ENCODE measurements at regions not wholly inside any gene's neighbourhood (a gene's known extent, or its start where the extent isn't known, plus 50 kb on each side); places are given as distances from the start of the nearest gene placed in this dataset.

DNA sequence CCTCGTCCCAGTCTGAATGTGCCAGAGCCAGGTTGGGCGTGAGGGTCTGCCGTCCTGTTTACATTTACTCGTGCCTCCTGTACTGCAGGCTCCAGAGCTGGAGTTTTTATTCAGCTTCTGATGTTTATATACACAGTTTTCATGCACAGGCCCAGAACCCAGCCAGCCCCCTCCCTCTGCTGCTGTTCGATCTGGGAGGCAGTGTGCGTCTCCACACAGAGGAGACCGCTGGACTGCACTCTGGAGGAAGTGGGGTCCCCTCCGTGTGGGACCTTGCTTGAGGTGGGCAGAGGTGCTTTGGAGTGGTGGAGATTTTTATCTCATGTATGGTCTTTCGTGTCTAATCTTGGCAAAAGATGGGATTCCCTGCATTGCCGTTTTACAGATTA lies 90.6 kb downstream of the GLI2 start:
- Histone ChIP-seq H3K4me1 (replicated peaks in 1 of 2) (peaks cover 0 to 9% of the 10 kb centered on the region in 2 donors), H3K27ac (peak overlapping the region in 1 of 5 donors; percentile 17), H3K9me3 (replicated peaks in 1 of 3) (no peaks in the 10 kb centered on the region), H3K4me3 (no peak overlapping the region), H3K36me3 (replicated peaks in 1 of 2) (no peaks in the 10 kb centered on the region), H3K27me3 (no peaks in the 10 kb centered on the region)
- DNase-seq: peak in 1 of 7 donors; percentile 5
- WGBS, 4 donors: 70 to 78% (median 75%) methylated on average over 6 to 10 of the region's 10 CpGs
- intact Hi-C loops (cut with DNase I): no loop called here
- TF ChIP-seq POLR2A (IDR thresholded peaks at IDR 0.05): no peak
- TF ChIP-seq, protein P1, sequence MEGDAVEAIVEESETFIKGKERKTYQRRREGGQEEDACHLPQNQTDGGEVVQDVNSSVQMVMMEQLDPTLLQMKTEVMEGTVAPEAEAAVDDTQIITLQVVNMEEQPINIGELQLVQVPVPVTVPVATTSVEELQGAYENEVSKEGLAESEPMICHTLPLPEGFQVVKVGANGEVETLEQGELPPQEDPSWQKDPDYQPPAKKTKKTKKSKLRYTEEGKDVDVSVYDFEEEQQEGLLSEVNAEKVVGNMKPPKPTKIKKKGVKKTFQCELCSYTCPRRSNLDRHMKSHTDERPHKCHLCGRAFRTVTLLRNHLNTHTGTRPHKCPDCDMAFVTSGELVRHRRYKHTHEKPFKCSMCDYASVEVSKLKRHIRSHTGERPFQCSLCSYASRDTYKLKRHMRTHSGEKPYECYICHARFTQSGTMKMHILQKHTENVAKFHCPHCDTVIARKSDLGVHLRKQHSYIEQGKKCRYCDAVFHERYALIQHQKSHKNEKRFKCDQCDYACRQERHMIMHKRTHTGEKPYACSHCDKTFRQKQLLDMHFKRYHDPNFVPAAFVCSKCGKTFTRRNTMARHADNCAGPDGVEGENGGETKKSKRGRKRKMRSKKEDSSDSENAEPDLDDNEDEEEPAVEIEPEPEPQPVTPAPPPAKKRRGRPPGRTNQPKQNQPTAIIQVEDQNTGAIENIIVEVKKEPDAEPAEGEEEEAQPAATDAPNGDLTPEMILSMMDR (IDR thresholded peaks at IDR 0.05): no peak

- peak in 1 of 7 donors; percentile 5 for DNase-seq
These were observed 91.2 kb downstream of the GLI2 start for GRCh38 chr2:120826716-120827410.

DNA sequence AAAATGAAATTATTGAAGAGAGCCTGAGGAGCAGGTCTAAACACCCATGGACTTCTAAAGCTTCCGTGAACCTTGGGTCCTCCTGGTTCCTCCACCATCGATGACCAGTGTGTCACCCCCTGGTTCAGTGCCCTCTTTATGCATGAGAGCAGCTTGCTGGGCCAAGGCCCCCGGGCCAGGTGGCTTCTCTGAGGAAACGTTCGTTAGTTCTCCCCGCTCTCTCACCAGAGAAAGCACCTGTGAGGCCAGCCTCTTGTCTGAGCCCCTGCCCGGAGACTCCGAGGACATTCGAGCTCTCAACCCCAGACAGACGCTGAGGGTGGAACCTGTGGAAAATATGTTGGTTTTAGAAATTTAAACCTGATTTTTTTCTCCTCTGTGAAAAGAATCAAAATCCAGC lies 92.4 kb downstream of the GLI2 start:
- Histone ChIP-seq H3K27me3 (no peaks in the 10 kb centered on the region), H3K9me3 (replicated peaks in 1 of 3) (no peaks in the 10 kb centered on the region), H3K36me3 (replicated peaks in 1 of 2) (no peaks in the 10 kb centered on the region), H3K27ac (peak overlapping the region in 1 of 5 donors; percentile 12), H3K4me3 (no peak overlapping the region), H3K4me1 (replicated peaks in 1 of 2) (peaks cover 0 to 9% of the 10 kb centered on the region in 2 donors)
- WGBS, 4 donors: 82 to 90% (median 85%) methylated on average over 9 to 10 of the region's 10 CpGs
- TF ChIP-seq POLR2A (IDR thresholded peaks at IDR 0.05): no peak
- TF ChIP-seq, protein P1 (IDR thresholded peaks at IDR 0.05): no peak
- no peak for DNase-seq
- intact Hi-C loops (cut with DNase I): no loop called here

More at GRCh38 chr2:120826716-120827410, 91.2 kb downstream of the GLI2 start:
- Histone ChIP-seq H3K36me3 (replicated peaks in 1 of 2) (no peaks in the 10 kb centered on the region), H3K4me1 (replicated peaks in 1 of 2) (peaks cover 0 to 9% of the 10 kb centered on the region in 2 donors), H3K27ac (no peak overlapping the region), H3K27me3 (no peaks in the 10 kb centered on the region), H3K4me3 (no peak overlapping the region), H3K9me3 (replicated peaks in 1 of 3) (no peaks in the 10 kb centered on the region)
- intact Hi-C loops (cut with DNase I): no loop called here
- 85 to 91% (median 89%) methylated on average over 16 to 18 of the region's 18 CpGs for WGBS, 4 donors
- TF ChIP-seq, protein P1 (IDR thresholded peaks at IDR 0.05): no peak
- no peak for TF ChIP-seq POLR2A (IDR thresholded peaks at IDR 0.05)

DNA sequence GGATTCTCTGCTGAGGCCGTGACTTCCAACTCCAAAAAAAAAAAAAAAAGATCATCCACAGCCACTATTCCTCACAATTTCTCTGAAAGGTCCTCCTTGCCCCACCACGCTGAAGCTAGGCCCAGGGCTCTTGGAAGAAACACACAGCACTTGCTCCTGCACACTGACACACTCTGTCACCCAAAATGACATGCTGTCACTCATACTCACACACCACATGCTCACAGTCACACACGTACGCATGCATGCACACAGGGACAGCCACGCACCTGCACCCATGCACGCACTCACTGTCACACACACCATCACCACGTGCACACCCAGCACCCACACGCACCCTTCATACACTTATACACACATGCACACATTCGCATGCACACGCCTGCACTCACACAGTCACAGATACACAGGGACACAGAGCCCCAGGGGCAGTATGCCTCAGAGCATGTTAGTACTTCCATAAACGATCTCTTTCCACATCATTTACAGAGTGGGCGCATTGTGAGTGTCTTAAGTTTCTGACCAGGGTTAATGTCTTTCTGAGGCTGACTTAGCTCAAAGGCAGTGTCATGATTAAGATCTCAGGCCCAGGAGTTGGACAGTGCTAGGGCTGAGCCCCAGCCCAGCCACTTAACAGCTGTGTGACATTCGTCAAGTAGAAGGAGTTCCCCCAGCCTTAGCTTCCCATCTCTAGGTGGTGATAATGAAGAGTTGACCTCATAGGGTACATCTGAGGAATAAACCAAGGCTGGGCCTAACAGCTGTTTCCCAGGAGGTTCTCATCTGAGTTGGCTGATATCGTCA lies 93.4 kb downstream of the GLI2 start:
- Histone ChIP-seq H3K9me3 (replicated peaks in 1 of 3) (no peaks in the 10 kb centered on the region), H3K4me1 (replicated peaks in 1 of 2) (peaks cover 0 to 9% of the 10 kb centered on the region in 2 donors), H3K36me3 (replicated peaks in 1 of 2) (no peaks in the 10 kb centered on the region), H3K4me3 (no peak overlapping the region), H3K27ac (peak overlapping the region in 1 of 5 donors; percentile 45), H3K27me3 (no peaks in the 10 kb centered on the region)
- intact Hi-C loops (cut with DNase I): no loop called here
- DNase-seq: no peak
- 91 to 93% (median 91%) methylated on average over 14 of the region's 14 CpGs for WGBS, 4 donors
- no peak for TF ChIP-seq POLR2A (IDR thresholded peaks at IDR 0.05)
- TF ChIP-seq, protein P1 (IDR thresholded peaks at IDR 0.05): no peak
